Stimulated activated effector memory CD8-positive, alpha-beta T cell treated with anti-CD3 and anti-CD28 coated beads, Interleukin-12 subunit alpha, Interleukin-12 subunit beta, amount 100 ng/mL, for 72 hours (primary cell): ENCODE measurements at regions not wholly inside any gene's neighbourhood (a gene's known extent, or its start where the extent isn't known, plus 50 kb on each side); places are given as distances from the start of the nearest gene placed in this dataset.

Experiments used
- ATAC-seq: fragments of 150-1000 bp; cut with Tn5 transposase; 2 replicates; pipeline ENCODE4 v1.10.0; 2021
- DNase-seq, 2 donors: peaks; one replicate each; pipeline ENCODE4 v3.0.0; 2021 to 2022; ENCODE audit warnings: low spot score in 2 of 2
- H3K27ac Mint-ChIP-seq: one replicate; pipeline ENCODE4 v1.8.0; 2022; ENCODE audit warnings: mild to moderate bottlenecking, mixed read lengths
- H3K36me3 Mint-ChIP-seq: one replicate; pipeline ENCODE4 v1.8.0; 2022; ENCODE audit warnings: mild to moderate bottlenecking, mixed read lengths
- H3K4me1 Mint-ChIP-seq: one replicate; pipeline ENCODE4 v1.8.0; 2022; ENCODE audit warnings: mixed read lengths
- H3K4me3 Mint-ChIP-seq: one replicate; pipeline ENCODE4 v1.8.0; 2022; ENCODE audit warnings: mild to moderate bottlenecking, mixed read lengths
- H3K9me3 Mint-ChIP-seq: one replicate; pipeline ENCODE4 v1.8.0; 2022; ENCODE audit warnings: mixed read lengths

- H3K9me3 Mint-ChIP-seq: no peaks in the 10 kb centered on the region
- H3K4me1 Mint-ChIP-seq: peaks cover 12% of the 10 kb centered on the region
- DNase-seq (no peak), ATAC-seq (no peak)
- H3K4me3 Mint-ChIP-seq: peak overlapping the region; percentile 25
- no peak overlapping the region for H3K27ac Mint-ChIP-seq
- H3K36me3 Mint-ChIP-seq: no peaks in the 10 kb centered on the region
Measured at GRCh38 chr12:3989218-3989550, 116.0 kb upstream of the PARP11 start.

- Mint-ChIP-seq H3K27ac (no peak overlapping the region), H3K4me1 (peaks cover 12% of the 10 kb centered on the region), H3K4me3 (peak overlapping the region; percentile 25), H3K36me3 (no peaks in the 10 kb centered on the region), H3K9me3 (no peaks in the 10 kb centered on the region)
- ATAC-seq (peak; percentile 71), DNase-seq (no peak)
Measured at GRCh38 chr12:3988519-3989217, 115.5 kb upstream of the PARP11 start.

- H3K27ac Mint-ChIP-seq: no peak overlapping the region
- no peak for DNase-seq
- H3K4me1 Mint-ChIP-seq: peaks cover 12% of the 10 kb centered on the region
Measured at GRCh38 chr12:3987571-3987970, 114.4 kb upstream of the PARP11 start.

GRCh38 chr12:3980504-3981272, 107.5 kb upstream of the PARP11 start:
- DNase-seq: no peak
- peaks cover 4% of the 10 kb centered on the region for H3K9me3 Mint-ChIP-seq
- H3K27ac Mint-ChIP-seq: no peak overlapping the region

More at GRCh38 chr12:3987571-3987970, 114.4 kb upstream of the PARP11 start:
- no peaks in the 10 kb centered on the region for H3K36me3 Mint-ChIP-seq
- H3K9me3 Mint-ChIP-seq: no peaks in the 10 kb centered on the region
- no peak for ATAC-seq
- H3K4me3 Mint-ChIP-seq: no peak overlapping the region

GRCh38 chr12:3977621-3978020, 104.4 kb upstream of the PARP11 start:
- ATAC-seq (no peak), DNase-seq (no peak)
- Mint-ChIP-seq H3K4me1 (peaks cover 25% of the 10 kb centered on the region), H3K9me3 (peaks cover 4% of the 10 kb centered on the region), H3K4me3 (no peak overlapping the region), H3K27ac (no peak overlapping the region), H3K36me3 (no peaks in the 10 kb centered on the region)

More at GRCh38 chr12:3980504-3981272, 107.5 kb upstream of the PARP11 start:
- Mint-ChIP-seq H3K4me1 (peaks cover 6% of the 10 kb centered on the region), H3K4me3 (no peak overlapping the region), H3K36me3 (no peaks in the 10 kb centered on the region)
- peak; percentile 60 for ATAC-seq

GRCh38 chr12:3976351-3976938, 103.2 kb upstream of the PARP11 start:
- no peaks in the 10 kb centered on the region for H3K36me3 Mint-ChIP-seq
- peak; percentile 83 for ATAC-seq
- no peak overlapping the region for H3K27ac Mint-ChIP-seq

GRCh38 chr12:3975652-3976051, 102.5 kb upstream of the PARP11 start:
- ATAC-seq (no peak), DNase-seq (no peak)
- Mint-ChIP-seq H3K27ac (no peak overlapping the region), H3K4me1 (peaks cover 31% of the 10 kb centered on the region), H3K36me3 (no peaks in the 10 kb centered on the region), H3K9me3 (peaks cover 4% of the 10 kb centered on the region), H3K4me3 (no peak overlapping the region)

More at GRCh38 chr12:3976351-3976938, 103.2 kb upstream of the PARP11 start:
- H3K4me1 Mint-ChIP-seq: peaks cover 31% of the 10 kb centered on the region
- H3K9me3 Mint-ChIP-seq: peaks cover 4% of the 10 kb centered on the region
- H3K4me3 Mint-ChIP-seq: no peak overlapping the region
- DNase-seq: no peak

- DNase-seq: no peak
- H3K4me1 Mint-ChIP-seq: peaks cover 31% of the 10 kb centered on the region
- H3K36me3 Mint-ChIP-seq: no peaks in the 10 kb centered on the region
- H3K4me3 Mint-ChIP-seq: no peak overlapping the region
- no peak overlapping the region for H3K27ac Mint-ChIP-seq
- no peak for ATAC-seq
- peaks cover 4% of the 10 kb centered on the region for H3K9me3 Mint-ChIP-seq
Measured at GRCh38 chr12:3974883-3975282, 101.7 kb upstream of the PARP11 start.

- ATAC-seq (no peak), DNase-seq (no peak)
- Mint-ChIP-seq H3K9me3 (peaks cover 4% of the 10 kb centered on the region), H3K4me1 (peaks cover 31% of the 10 kb centered on the region), H3K36me3 (no peaks in the 10 kb centered on the region), H3K4me3 (no peak overlapping the region), H3K27ac (peak overlapping the region; percentile 67)
Measured at GRCh38 chr12:3973973-3974644, 100.9 kb upstream of the PARP11 start.

- Mint-ChIP-seq H3K4me3 (peak overlapping the region; percentile 23), H3K4me1 (peaks cover 31% of the 10 kb centered on the region)
- ATAC-seq: peak; percentile 23
Measured at GRCh38 chr12:3973269-3973884, 100.2 kb upstream of the PARP11 start.

GRCh38 chr12:3972576-3972975, 99.4 kb upstream of the PARP11 start:
- Mint-ChIP-seq H3K4me1 (peaks cover 31% of the 10 kb centered on the region), H3K27ac (no peak overlapping the region), H3K36me3 (no peaks in the 10 kb centered on the region), H3K4me3 (no peak overlapping the region), H3K9me3 (peaks cover 4% of the 10 kb centered on the region)
- ATAC-seq (no peak), DNase-seq (no peak)

More at GRCh38 chr12:3973269-3973884, 100.2 kb upstream of the PARP11 start:
- Mint-ChIP-seq H3K9me3 (peaks cover 4% of the 10 kb centered on the region), H3K36me3 (no peaks in the 10 kb centered on the region), H3K27ac (no peak overlapping the region)
- no peak for DNase-seq

- Mint-ChIP-seq H3K27ac (no peak overlapping the region), H3K9me3 (peaks cover 4% of the 10 kb centered on the region), H3K4me3 (no peak overlapping the region), H3K36me3 (no peaks in the 10 kb centered on the region), H3K4me1 (peaks cover 15% of the 10 kb centered on the region)
- no peak for ATAC-seq
- no peak for DNase-seq
Measured at GRCh38 chr12:3968523-3968922, 95.3 kb upstream of the PARP11 start.

- ATAC-seq (no peak), DNase-seq (no peak)
- Mint-ChIP-seq H3K4me1 (peaks cover 7% of the 10 kb centered on the region), H3K27ac (no peak overlapping the region), H3K36me3 (no peaks in the 10 kb centered on the region), H3K4me3 (no peak overlapping the region), H3K9me3 (peaks cover 4% of the 10 kb centered on the region)
Measured at GRCh38 chr12:3967556-3968160, 94.5 kb upstream of the PARP11 start.

GRCh38 chr12:3966376-3966775, 93.2 kb upstream of the PARP11 start:
- Mint-ChIP-seq H3K4me1 (no peaks in the 10 kb centered on the region), H3K27ac (no peak overlapping the region), H3K4me3 (no peak overlapping the region), H3K9me3 (no peaks in the 10 kb centered on the region), H3K36me3 (peaks cover 5% of the 10 kb centered on the region)
- no peak for ATAC-seq
- no peak for DNase-seq

GRCh38 chr12:3965046-3965445, 91.8 kb upstream of the PARP11 start:
- no peaks in the 10 kb centered on the region for H3K4me1 Mint-ChIP-seq
- no peak overlapping the region for H3K4me3 Mint-ChIP-seq
- no peak for ATAC-seq
- no peak for DNase-seq
- H3K36me3 Mint-ChIP-seq: peaks cover 5% of the 10 kb centered on the region
- no peak overlapping the region for H3K27ac Mint-ChIP-seq
- H3K9me3 Mint-ChIP-seq: no peaks in the 10 kb centered on the region
